NB4 (cell line): ENCODE measurements at regions not wholly inside any gene's neighbourhood (a gene's known extent, or its start where the extent isn't known, plus 50 kb on each side); places are given as distances from the start of the nearest gene placed in this dataset.

Source experiments
- CTCF ChIP-seq: IDR thresholded peaks from one replicate; pipeline ENCODE4 v1.5.1; 2012; ENCODE audit warnings: low read depth, low read length
- MAX ChIP-seq: IDR thresholded peaks from 2 replicates; pipeline ENCODE4 v1.6.1; 2011; ENCODE audit warnings: low read depth, low read length
- POLR2A ChIP-seq: IDR thresholded peaks from 2 replicates; pipeline ENCODE4 v1.6.1; 2011; ENCODE audit warnings: mild to moderate bottlenecking; ENCODE audit not compliant: insufficient read length; ENCODE audit errors: extremely low read depth

- TF ChIP-seq CTCF (no peak), POLR2A (no peak), MAX (no peak)
Measured at GRCh38 chr6:121925534-121926255, 473.8 kb upstream of the HSF2 start.
